ENCODE measurements at regions not wholly inside any gene's neighbourhood (a gene's known extent, or its start where the extent isn't known, plus 50 kb on each side); places are given as distances from the start of the nearest gene placed in this dataset.
"Not testable (repeated sequence)": the region's sequence is repeated elsewhere in the genome, so short reads cannot be mapped to it uniquely, and the experiment has no call there.

DNA sequence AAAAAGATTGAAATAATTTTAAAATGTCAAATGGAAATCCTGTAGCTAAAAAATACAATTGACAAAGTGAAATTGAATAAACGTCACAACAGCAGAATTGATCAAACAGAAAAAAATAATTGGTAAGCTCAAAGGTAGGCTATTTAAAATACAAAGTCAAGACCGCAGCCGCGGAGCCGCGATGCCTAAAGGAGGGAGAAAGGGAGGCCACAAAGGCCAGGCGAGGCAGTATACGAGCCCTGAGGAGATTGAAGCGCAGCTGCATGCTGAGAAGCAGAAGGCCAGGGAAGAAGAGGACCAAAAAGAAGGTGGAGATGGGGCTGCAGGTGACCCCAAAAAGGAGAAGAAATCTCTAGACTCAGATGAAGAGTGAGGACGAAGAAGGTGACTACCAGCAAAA, 1068.5 kb upstream of the COX7C start:
- no peak for DNase-seq (ENCODE audit: low read depth)

DNA sequence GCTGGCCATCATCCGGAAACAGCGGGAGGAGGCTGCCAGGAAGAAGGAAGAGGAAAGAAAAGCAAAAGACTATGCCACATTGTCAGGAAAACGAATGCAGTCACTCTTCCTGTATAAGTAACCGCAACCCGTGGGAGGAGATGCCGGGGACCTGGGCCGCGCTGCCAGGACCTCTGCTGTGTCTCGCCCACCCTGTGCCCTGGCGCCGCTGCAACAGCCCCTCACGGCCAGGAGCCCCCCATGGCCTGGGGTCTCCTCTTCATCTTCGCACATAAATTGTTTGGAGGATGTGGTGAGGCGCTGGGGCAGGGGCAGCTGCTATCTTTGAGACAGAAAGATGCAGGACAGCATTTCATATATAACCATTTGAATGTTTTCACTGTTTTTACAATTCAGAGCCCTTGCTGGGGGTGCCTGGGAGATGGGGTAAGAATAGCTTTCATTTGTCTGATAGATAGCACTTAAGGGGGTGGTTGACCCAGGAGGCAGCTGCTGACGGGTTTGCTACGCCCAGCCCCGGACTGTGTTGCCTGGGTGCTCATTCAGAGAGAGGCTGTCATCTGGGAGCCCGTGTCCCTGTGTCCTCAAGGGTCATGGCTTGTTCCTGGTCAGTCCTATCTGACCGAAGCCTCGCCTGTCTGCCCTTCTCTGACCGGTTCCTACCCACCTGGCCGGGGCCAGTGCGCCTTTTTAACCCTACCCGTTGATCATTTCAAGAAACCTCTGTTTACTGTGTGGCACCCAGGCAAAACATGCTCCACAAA, 1067.7 kb upstream of the COX7C start:
- DNase-seq (ENCODE audit: low read depth), result no peak

DNA sequence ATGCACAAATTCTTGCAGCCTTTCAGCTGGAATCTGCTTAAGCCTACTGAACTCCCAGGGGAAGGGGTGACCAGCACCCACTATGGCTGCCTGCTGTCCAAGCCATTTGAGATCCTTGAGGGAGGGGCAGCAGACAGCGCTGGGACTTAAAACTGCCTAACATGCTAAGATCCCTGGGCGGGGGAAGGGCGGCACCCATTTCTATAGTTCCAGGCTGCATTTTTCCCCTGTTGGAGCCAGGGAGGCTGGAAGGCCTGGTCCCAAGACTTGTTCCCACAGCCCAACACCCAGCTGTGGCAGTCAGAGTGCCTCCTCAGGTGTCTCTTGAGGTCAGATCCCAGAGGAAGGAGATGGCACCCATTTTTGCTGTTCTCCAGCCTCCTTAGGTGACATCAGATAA, 1061.3 kb upstream of the COX7C start:
- no peak for DNase-seq (ENCODE audit: low read depth)

DNA sequence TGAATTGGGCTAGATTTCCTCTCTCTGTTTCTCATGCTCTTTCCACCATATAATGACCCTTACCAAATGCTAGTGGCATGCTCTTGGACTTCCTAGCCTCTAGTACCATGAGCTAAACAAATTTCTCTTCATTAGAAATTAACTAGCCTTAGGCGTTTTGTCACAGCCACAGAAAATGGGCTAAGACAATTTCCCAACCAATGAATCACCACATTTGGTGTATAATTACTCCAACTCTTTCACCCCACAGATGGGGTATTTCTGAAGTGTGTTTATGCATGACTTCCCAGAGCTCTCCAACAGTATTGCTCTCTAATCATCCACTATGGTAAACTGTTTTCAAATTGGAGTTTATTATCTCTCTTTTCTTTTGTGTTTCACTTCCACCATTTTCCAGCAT, 1041.1 kb upstream of the COX7C start:
- no peak for DNase-seq (ENCODE audit: low read depth)

DNA sequence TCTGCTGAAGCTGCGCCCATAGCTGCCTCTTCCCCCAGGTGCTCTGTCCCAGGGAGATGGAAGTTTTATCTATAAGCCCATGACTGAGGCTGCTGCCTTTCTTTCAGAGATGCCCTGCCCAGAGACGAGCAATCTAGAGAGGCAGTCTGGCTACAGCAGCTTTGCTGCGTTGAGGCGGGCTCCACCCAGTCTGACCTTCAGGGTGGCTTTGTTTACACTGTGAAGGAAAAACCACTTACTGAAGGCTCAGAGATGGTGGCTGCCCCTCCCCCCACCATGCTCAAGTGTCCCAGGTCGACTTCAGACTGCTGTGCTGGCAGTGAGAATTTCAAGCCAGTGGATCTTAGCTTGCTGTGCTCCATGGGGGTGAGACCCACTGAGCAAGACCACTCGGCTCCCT, 1029.9 kb upstream of the COX7C start:
- not testable (repeated sequence) for DNase-seq (ENCODE audit: low read depth)

DNA sequence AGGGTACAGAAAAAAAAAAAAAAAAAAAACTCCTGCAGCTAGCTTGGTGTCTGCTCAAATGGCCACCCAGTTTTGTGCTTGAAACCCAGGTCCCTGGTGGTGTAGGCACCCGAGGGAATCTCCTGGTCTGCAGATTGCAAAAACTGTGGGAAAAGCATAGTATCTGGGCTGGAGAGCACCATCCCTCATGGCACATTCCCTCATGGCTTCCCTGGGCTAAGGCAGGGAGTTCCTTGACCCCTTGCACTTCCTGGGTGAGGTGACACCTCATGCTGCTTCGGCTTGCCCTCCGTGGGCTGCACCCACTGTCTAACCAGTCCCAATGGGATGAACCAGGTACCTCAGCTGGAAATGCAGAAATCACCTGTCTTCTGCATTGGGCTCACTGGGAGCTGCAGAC, 1029.5 kb upstream of the COX7C start:
- not testable (repeated sequence) for DNase-seq (ENCODE audit: low read depth)

DNA sequence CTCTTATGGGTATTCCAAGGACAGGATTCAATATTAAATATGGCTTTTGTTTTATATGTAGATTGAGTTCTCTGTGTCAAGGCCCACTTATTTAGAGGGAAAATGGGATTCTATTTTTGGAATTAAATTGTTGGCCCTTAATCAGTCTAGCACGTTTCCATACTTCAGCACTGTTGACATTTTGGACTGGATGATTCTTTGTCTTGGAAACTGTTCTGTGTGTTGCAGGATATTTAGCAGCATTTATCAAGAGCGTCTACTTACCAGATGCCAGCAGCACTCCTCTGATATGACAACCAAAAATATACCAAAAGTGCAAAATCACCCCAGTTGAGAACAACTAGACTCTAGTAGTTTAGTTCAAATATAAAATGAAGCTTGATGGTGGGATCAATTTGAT, 1027.0 kb upstream of the COX7C start:
- no peak for DNase-seq (ENCODE audit: low read depth)

DNA sequence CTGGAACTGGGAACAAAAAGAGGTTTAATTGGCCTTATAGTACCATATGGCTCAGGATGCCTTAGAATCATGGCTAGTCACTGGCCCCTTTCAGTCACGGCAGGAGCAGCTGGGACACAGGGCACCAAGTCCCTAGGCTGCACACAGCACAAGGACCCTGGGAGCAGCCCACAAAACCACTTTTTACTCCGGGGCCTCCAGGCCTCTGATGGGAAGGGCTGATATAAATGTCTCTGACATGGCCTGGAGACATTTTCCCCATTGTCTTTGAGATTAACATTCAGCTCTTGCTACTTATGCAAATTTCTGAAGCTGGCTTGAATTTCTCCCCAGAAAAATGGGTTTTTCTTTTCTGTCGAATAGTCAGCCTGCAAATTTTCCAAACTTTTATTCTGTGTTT, 1026.4 kb upstream of the COX7C start:
- DNase-seq (ENCODE audit: low read depth), result no peak

DNA sequence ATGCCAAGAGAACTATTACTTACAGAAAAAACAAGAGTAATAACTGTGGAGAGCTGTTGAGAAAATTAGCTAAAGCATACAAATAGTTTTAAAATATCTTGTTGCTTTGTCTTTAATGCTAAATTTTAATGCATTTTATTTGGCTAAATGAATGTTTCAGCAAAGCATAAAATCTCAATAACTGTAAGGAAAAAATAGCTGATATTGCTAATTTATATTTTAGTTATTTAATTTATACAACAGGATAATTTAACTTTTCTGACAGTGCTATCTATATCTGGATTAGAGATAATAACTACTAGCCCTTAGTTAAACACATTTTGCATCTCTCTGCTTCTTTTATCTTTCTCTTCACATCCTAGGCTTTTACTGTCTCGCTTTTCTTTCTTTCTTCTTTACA, 1014.9 kb upstream of the COX7C start:
- DNase-seq (ENCODE audit: low read depth), result no peak

DNA sequence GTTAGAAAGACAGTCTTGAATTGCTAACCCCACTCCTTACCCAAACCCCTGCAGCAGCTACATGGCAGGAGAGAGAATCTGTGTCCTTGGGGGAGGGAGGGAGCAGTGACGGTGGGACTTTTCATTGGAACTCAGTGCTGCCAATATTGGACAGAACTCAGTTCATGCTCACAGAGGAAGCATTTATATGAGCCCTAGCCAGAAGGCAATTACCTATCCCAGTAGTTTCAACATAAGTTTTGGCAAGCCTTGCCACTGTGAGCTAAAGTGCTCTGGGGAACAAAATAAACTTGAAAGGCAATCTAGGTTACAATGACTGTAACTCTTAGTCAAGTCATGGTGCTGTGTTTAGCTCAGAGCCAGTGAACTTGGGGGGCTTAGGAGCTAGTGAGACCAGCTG, 1013.4 kb upstream of the COX7C start:
- no peak for DNase-seq (ENCODE audit: low read depth)

GRCh38 chr5:85604786-85605185, 1013.0 kb upstream of the COX7C start:
- DNase-seq (ENCODE audit: low read depth), result no peak

- DNase-seq (ENCODE audit: low read depth), result no peak
Observed at GRCh38 chr5:85605381-85605780, 1012.4 kb upstream of the COX7C start.

DNA sequence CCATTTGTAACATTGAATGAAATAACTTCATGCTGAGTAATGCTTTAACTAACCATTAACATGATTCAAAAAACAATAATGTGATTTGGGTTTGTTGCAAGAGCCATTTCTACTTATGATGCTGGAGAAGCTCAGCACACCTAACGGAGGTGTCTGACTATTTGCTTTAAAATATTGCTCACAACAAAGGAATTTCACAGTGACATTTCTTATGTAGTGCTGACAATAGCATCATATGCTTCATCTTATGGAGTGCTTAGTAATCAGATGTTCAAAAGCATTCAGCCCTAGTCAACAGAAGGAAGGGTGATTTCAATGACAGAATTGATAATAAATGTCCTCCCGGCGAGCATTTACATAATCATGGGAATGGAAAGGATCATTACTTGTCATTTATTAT, 1003.3 kb upstream of the COX7C start:
- DNase-seq (ENCODE audit: low read depth), result no peak

GRCh38 chr5:85621668-85622067, 996.1 kb upstream of the COX7C start:
- DNase-seq (ENCODE audit: low read depth), result no peak

DNA sequence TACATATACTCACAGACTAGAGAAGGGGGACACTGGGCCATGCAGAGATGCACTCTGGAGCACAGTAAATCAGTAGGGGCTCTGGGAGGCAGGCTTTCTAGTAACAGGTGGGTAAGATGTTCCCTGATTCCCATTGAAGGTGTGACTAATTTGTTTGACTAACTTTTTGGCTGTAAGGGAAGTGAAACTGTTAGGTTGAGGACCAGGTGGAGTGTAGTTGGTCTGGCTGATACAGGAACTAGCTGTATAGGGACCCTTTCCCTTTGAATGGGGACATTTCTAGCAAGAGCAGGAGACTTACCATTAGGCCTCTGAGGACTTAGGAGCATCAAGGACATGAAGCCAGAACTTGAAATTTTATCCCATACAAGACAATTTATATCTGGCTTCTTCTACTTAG, 989.6 kb upstream of the COX7C start:
- DNase-seq (ENCODE audit: low read depth), result no peak

DNA sequence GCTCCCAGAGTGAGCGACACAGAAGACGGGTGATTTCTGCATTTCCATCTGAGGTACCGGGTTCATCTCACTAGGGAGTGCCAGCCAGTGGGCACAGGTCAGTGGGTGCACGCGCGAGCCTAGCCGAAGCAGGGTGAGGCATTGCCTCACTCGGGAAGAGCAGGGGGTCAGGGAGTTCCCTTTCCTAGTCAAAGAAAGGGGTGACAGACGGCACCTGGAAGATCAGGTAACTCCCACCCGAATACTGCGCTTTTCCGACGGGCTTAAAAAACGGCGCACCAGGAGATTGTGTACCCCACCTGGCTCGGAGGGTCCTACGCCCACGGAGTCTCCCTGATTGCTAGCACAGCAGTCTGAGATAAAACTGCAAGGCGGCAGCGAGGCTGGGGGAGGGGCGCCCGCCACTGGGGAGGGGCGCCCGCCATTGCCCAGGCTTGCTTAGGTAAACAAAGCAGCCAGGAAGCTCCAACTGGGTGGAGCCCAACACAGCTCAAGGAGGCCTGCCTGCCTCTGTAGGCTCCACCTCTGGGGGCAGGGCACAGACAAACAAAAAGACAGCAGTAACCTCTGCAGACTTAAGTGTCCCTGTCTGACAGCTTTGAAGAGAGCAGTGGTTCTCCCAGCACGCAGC, 979.1 kb upstream of the COX7C start:
- DNase-seq (ENCODE audit: low read depth), result not testable (repeated sequence)

DNA sequence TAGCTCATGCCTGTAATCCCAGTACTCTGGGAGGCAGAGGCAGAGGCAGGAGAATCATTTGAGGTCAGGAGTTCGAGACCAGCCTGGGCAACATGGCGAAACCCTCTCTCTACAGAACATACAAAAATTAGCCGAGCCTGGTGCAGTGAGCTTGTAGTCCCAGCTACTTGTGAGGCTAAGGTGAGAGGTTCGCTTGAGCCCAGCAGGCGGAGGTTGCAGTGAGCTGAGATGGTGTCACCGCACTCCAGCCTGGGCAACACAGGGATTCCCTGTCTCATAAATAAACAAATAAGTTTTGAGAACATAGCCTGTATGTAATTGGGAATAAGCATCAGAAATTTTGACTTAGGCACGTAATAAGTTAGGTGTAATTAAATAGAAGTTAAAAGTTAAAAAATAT, 971.7 kb upstream of the COX7C start:
- no peak for DNase-seq (ENCODE audit: low read depth)

DNA sequence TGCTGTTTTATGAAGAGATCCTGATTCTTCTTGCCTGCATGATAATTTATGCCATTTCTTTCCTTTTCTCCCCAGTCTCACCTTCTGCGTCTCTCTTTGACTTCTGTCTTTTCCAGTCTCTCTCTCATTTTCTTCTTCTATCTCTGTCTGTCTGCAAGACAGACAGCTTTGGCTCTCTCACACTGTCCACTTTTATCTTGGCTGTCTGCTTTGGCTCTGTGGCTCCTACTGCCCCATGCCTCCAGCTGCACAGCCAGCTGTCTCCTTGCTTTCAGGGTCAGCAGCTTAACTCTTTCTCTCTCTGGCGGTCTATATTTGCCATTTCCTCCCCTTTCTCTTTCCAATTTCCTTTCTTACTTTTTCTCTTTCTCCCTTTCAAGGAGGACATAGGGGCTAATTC, 971.1 kb upstream of the COX7C start:
- no peak for DNase-seq (ENCODE audit: low read depth)

GRCh38 chr5:85647349-85648127, 970.2 kb upstream of the COX7C start:
- DNase-seq (ENCODE audit: low read depth), result no peak

DNA sequence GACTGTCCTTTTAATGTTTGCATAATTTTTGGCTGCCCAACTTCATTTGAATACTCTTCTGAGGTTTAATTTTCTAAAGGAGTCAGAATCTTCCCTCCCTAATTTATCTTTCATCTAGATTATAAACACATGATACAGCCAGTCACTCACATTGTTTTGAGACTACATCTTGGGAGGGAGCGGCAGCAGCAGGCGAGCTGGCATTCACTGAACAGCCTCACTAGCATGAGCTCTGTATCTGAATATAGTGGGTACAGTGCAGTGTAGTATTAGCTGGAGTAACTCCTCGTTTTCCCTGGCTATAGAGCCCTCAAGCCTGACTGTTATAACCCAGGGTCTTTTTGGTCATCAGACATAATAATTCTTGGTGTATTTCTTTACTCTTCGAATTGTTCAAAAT, 969.2 kb upstream of the COX7C start:
- DNase-seq (ENCODE audit: low read depth), result no peak

DNA sequence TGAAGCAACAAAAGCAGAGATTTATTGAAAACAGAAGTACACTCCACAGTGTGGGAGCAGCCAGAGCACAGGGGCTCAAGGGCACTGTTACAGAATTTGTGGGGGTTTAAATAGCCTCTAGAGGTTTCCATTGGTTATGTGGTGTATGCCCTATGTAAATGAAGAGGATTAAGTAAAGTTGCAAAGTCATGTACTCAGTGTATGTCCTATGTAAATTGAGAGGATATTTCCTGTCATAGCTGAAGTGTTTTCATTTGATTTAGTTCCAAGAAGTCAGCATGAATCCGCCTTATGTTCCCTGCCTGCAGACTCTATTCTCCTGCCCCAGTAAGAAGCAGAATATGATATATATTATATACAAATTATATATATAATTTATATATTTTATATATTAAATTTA, 966.0 kb upstream of the COX7C start:
- DNase-seq (ENCODE audit: low read depth), result no peak

GRCh38 chr5:85654144-85654543, 963.6 kb upstream of the COX7C start:
- not testable (repeated sequence) for DNase-seq (ENCODE audit: low read depth)

- DNase-seq (ENCODE audit: low read depth), result no peak
Observed at GRCh38 chr5:85656050-85656449, 961.7 kb upstream of the COX7C start.
